ENCODE measurements at regions not wholly inside any gene's neighbourhood (a gene's known extent, or its start where the extent isn't known, plus 50 kb on each side); places are given as distances from the start of the nearest gene placed in this dataset.

GRCh38 chr16:49216593-49216992 lies 65.0 kb downstream of the CBLN1 start:
- DNase-seq (ENCODE audit: low read depth, low spot score): no peak
- no peak overlapping the region for H3K4me3 ChIP-seq
- H3K9me3 ChIP-seq (ENCODE audit: low read depth, low read length): no peaks in the 10 kb centered on the region
- H3K36me3 ChIP-seq (ENCODE audit: insufficient read depth, low read length): no peaks in the 10 kb centered on the region
- no peak overlapping the region for H3K27ac ChIP-seq
- no peak for TF ChIP-seq EZH2 (IDR thresholded peaks at IDR 0.05)
- TF ChIP-seq POLR2AphosphoS5 (IDR thresholded peaks at IDR 0.05; ENCODE audit: borderline replicate concordance, low read depth, low read length): no peak
- TF ChIP-seq FOXP2 (optimal IDR thresholded peaks at IDR 0.05; ENCODE audit: control extremely low read depth, extremely low read length, insufficient read depth): no peak
- H3K9ac ChIP-seq (ENCODE audit: insufficient read length): no peak overlapping the region

- H3K27ac ChIP-seq: no peak overlapping the region
- no peak overlapping the region for H3K9ac ChIP-seq (ENCODE audit: insufficient read length)
- H3K4me3 ChIP-seq: no peak overlapping the region
- no peak for DNase-seq (ENCODE audit: low read depth, low spot score)
- H3K36me3 ChIP-seq (ENCODE audit: insufficient read depth, low read length): no peaks in the 10 kb centered on the region
- no peak for TF ChIP-seq FOXP2 (optimal IDR thresholded peaks at IDR 0.05; ENCODE audit: control extremely low read depth, extremely low read length, insufficient read depth)
- no peak for TF ChIP-seq EZH2 (IDR thresholded peaks at IDR 0.05)
- no peak for TF ChIP-seq POLR2AphosphoS5 (IDR thresholded peaks at IDR 0.05; ENCODE audit: borderline replicate concordance, low read depth, low read length)
- no peaks in the 10 kb centered on the region for H3K9me3 ChIP-seq (ENCODE audit: low read depth, low read length)
These were observed 68.0 kb downstream of the CBLN1 start for GRCh38 chr16:49213594-49213993.

GRCh38 chr16:49204191-49204590 lies 77.4 kb downstream of the CBLN1 start:
- DNase-seq (ENCODE audit: low read depth, low spot score): no peak
- TF ChIP-seq EZH2 (IDR thresholded peaks at IDR 0.05) (no peak), FOXP2 (optimal IDR thresholded peaks at IDR 0.05; ENCODE audit: control extremely low read depth, extremely low read length, insufficient read depth) (no peak), POLR2AphosphoS5 (IDR thresholded peaks at IDR 0.05; ENCODE audit: borderline replicate concordance, low read depth, low read length) (no peak)
- H3K27ac ChIP-seq: no peak overlapping the region
- H3K36me3 ChIP-seq (ENCODE audit: insufficient read depth, low read length): no peaks in the 10 kb centered on the region
- H3K9ac ChIP-seq (ENCODE audit: insufficient read length): no peak overlapping the region
- no peaks in the 10 kb centered on the region for H3K9me3 ChIP-seq (ENCODE audit: low read depth, low read length)
- no peak overlapping the region for H3K4me3 ChIP-seq

- H3K27ac ChIP-seq: no peak overlapping the region
- no peaks in the 10 kb centered on the region for H3K36me3 ChIP-seq (ENCODE audit: insufficient read depth, low read length)
- no peak overlapping the region for H3K4me3 ChIP-seq
- H3K9ac ChIP-seq (ENCODE audit: insufficient read length): no peak overlapping the region
- no peaks in the 10 kb centered on the region for H3K9me3 ChIP-seq (ENCODE audit: low read depth, low read length)
- no peak for DNase-seq (ENCODE audit: low read depth, low spot score)
- TF ChIP-seq EZH2 (IDR thresholded peaks at IDR 0.05): no peak
- TF ChIP-seq FOXP2 (optimal IDR thresholded peaks at IDR 0.05; ENCODE audit: control extremely low read depth, extremely low read length, insufficient read depth): no peak
These were observed 78.3 kb downstream of the CBLN1 start for GRCh38 chr16:49203361-49203760.

GRCh38 chr16:49201118-49201517 lies 80.5 kb downstream of the CBLN1 start:
- Histone ChIP-seq H3K36me3 (ENCODE audit: insufficient read depth, low read length) (no peaks in the 10 kb centered on the region), H3K9ac (ENCODE audit: insufficient read length) (no peak overlapping the region), H3K27ac (no peak overlapping the region), H3K4me3 (no peak overlapping the region), H3K9me3 (ENCODE audit: low read depth, low read length) (no peaks in the 10 kb centered on the region)
- TF ChIP-seq FOXP2 (optimal IDR thresholded peaks at IDR 0.05; ENCODE audit: control extremely low read depth, extremely low read length, insufficient read depth) (no peak), POLR2AphosphoS5 (IDR thresholded peaks at IDR 0.05; ENCODE audit: borderline replicate concordance, low read depth, low read length) (no peak), EZH2 (IDR thresholded peaks at IDR 0.05) (no peak)
- DNase-seq (ENCODE audit: low read depth, low spot score): no peak

- Histone ChIP-seq H3K9ac (ENCODE audit: insufficient read length) (no peak overlapping the region), H3K27ac (no peak overlapping the region), H3K9me3 (ENCODE audit: low read depth, low read length) (no peaks in the 10 kb centered on the region), H3K4me3 (no peak overlapping the region), H3K36me3 (ENCODE audit: insufficient read depth, low read length) (no peaks in the 10 kb centered on the region)
- TF ChIP-seq EZH2 (IDR thresholded peaks at IDR 0.05): no peak
- no peak for TF ChIP-seq FOXP2 (optimal IDR thresholded peaks at IDR 0.05; ENCODE audit: control extremely low read depth, extremely low read length, insufficient read depth)
- TF ChIP-seq POLR2AphosphoS5 (IDR thresholded peaks at IDR 0.05; ENCODE audit: borderline replicate concordance, low read depth, low read length): no peak
- DNase-seq (ENCODE audit: low read depth, low spot score): no peak
These were observed 81.3 kb downstream of the CBLN1 start for GRCh38 chr16:49200223-49200820.

- DNase-seq (ENCODE audit: low read depth, low spot score): no peak
- H3K36me3 ChIP-seq (ENCODE audit: insufficient read depth, low read length): no peaks in the 10 kb centered on the region
- no peak overlapping the region for H3K27ac ChIP-seq
- TF ChIP-seq POLR2AphosphoS5 (IDR thresholded peaks at IDR 0.05; ENCODE audit: borderline replicate concordance, low read depth, low read length) (no peak), EZH2 (IDR thresholded peaks at IDR 0.05) (no peak), FOXP2 (optimal IDR thresholded peaks at IDR 0.05; ENCODE audit: control extremely low read depth, extremely low read length, insufficient read depth) (no peak)
- no peak overlapping the region for H3K4me3 ChIP-seq
- no peak overlapping the region for H3K9ac ChIP-seq (ENCODE audit: insufficient read length)
- H3K9me3 ChIP-seq (ENCODE audit: low read depth, low read length): no peaks in the 10 kb centered on the region
These were observed 86.4 kb downstream of the CBLN1 start for GRCh38 chr16:49195237-49195548.

GRCh38 chr16:49194537-49195236 lies 87.0 kb downstream of the CBLN1 start:
- Histone ChIP-seq H3K9me3 (ENCODE audit: low read depth, low read length) (no peaks in the 10 kb centered on the region), H3K9ac (ENCODE audit: insufficient read length) (no peak overlapping the region), H3K4me3 (no peak overlapping the region), H3K36me3 (ENCODE audit: insufficient read depth, low read length) (no peaks in the 10 kb centered on the region), H3K27ac (no peak overlapping the region)
- TF ChIP-seq FOXP2 (optimal IDR thresholded peaks at IDR 0.05; ENCODE audit: control extremely low read depth, extremely low read length, insufficient read depth): no peak
- TF ChIP-seq EZH2 (IDR thresholded peaks at IDR 0.05): no peak
- TF ChIP-seq POLR2AphosphoS5 (IDR thresholded peaks at IDR 0.05; ENCODE audit: borderline replicate concordance, low read depth, low read length): no peak
- DNase-seq (ENCODE audit: low read depth, low spot score): no peak

GRCh38 chr16:49193596-49193995 lies 88.0 kb downstream of the CBLN1 start:
- DNase-seq (ENCODE audit: low read depth, low spot score): no peak
- Histone ChIP-seq H3K4me3 (no peak overlapping the region), H3K9me3 (ENCODE audit: low read depth, low read length) (no peaks in the 10 kb centered on the region), H3K36me3 (ENCODE audit: insufficient read depth, low read length) (no peaks in the 10 kb centered on the region), H3K9ac (ENCODE audit: insufficient read length) (no peak overlapping the region), H3K27ac (no peak overlapping the region)
- TF ChIP-seq FOXP2 (optimal IDR thresholded peaks at IDR 0.05; ENCODE audit: control extremely low read depth, extremely low read length, insufficient read depth) (no peak), POLR2AphosphoS5 (IDR thresholded peaks at IDR 0.05; ENCODE audit: borderline replicate concordance, low read depth, low read length) (no peak), EZH2 (IDR thresholded peaks at IDR 0.05) (no peak)
